Esophagus squamous epithelium (tissue), 5 donors: ENCODE measurements at regions not wholly inside any gene's neighbourhood (a gene's known extent, or its start where the extent isn't known, plus 50 kb on each side); places are given as distances from the start of the nearest gene placed in this dataset.
"Not testable (repeated sequence)": the region's sequence is repeated elsewhere in the genome, so short reads cannot be mapped to it uniquely, and the experiment has no call there.

Source experiments
- DNase-seq: peaks from one replicate; lab custom pipeline; 2025; lab: John Stamatoyannopoulos, UW
- H3K27ac ChIP-seq, 4 donors: fragments of 200-600 bp; sonication (generic); one replicate each; pipeline ENCODE4 v1.5.1; 2016 to 2019; ENCODE audit warnings: mild to moderate bottlenecking in 1 of 4
- H3K27me3 ChIP-seq, 4 donors: fragments of 200-600 bp; sonication (generic); 1 replicate in 3 of 4; 2 replicates in 1 of 4; pipeline versions ENCODE4 v1.5.1 to v1.6.0; 2017 to 2021; ENCODE audit warnings: antibody characterized with exemption in 1 of 4
- H3K36me3 ChIP-seq, 3 donors: fragments of 200-600 bp; sonication (generic); one replicate each; pipeline ENCODE4 v1.5.1; 2016 to 2019
- H3K4me1 ChIP-seq, 3 donors: fragments of 200-600 bp; sonication (generic); one replicate each; pipeline ENCODE4 v1.5.1; 2017 to 2019
- H3K4me3 ChIP-seq, 4 donors: fragments of 200-600 bp; sonication (generic); 1 replicate in 3 of 4; 2 replicates in 1 of 4; pipeline ENCODE4 v1.5.1; 2016 to 2019; ENCODE audit warnings: mild to moderate bottlenecking in 2 of 4, moderate library complexity in 1 of 4
- H3K9me3 ChIP-seq, 3 donors: fragments of 200-600 bp; sonication (generic); one replicate each; pipeline ENCODE4 v1.5.1; 2016 to 2019
- CTCF ChIP-seq, 6 experiments: fragments of 450-650 bp in 4 of 6; fragments of 200-600 bp in 2 of 6; sonication (generic) in 2 of 6; IDR thresholded peaks; one replicate each; pipeline ENCODE4 v1.5.1; 2016 to 2019; ENCODE audit warnings: antibody characterized with exemption in 6 of 6, mild to moderate bottlenecking in 4 of 6, moderate library complexity in 4 of 6
- POLR2A ChIP-seq, 4 donors: fragments of 450-650 bp; IDR thresholded peaks; one replicate each; pipeline ENCODE4 v1.6.1; 2017; ENCODE audit warnings: antibody characterized with exemption in 4 of 4, mild to moderate bottlenecking in 4 of 4, moderate library complexity in 3 of 4
- WGBS, 2 donors: methylation state at CpG; one replicate each; pipeline ENCODE4 v1.1.5; 2018; 5-methylcytosine and 5-hydroxymethylcytosine counted together
- intact Hi-C: fragments of 100-400 bp; cut with DNase I; formaldehyde crosslinking; loops from one replicate; pipeline ENCODE4 v1.15.0; 2022
- donor health status: DM: yes; HTN: yes; CAD: no.

DNA sequence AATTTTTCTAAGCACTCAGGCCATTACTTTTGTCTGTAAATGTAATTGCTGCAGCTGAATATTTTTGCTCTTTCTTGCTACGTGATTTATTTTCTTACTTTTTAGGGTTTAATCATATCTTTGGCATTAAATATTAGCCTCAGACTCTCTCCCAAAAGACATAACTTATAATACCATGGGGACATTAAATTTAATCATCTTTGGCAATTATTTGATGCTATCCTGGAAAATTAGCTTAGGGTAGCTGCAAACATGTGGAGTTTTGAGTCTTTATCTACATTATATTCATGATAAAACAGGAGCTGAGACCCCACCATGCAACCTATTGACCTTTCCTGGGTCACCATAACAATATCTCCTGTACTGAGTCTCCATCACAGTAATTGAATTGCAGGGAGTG lies 59.1 kb upstream of the EDAR start:
- Histone ChIP-seq H3K4me1 (no peaks in the 10 kb centered on the region), H3K9me3 (no peaks in the 10 kb centered on the region), H3K27me3 (no peaks in the 10 kb centered on the region), H3K36me3 (no peaks in the 10 kb centered on the region), H3K27ac (no peak overlapping the region), H3K4me3 (no peak overlapping the region)
- TF ChIP-seq CTCF (IDR thresholded peaks at IDR 0.05), result no peak
- no peak for TF ChIP-seq POLR2A (IDR thresholded peaks at IDR 0.05)
- intact Hi-C loops, result no loop called here
- WGBS, 2 donors, result 91 to 93% methylated on average over 1 of the region's 1 CpG
- DNase-seq, result no peak

- 83 to 88% methylated on average over 4 to 5 of the region's 5 CpGs for WGBS, 2 donors
- H3K4me1 ChIP-seq, DNase-seq, H3K27me3 ChIP-seq, H3K9me3 ChIP-seq, intact Hi-C loops, H3K36me3 ChIP-seq, H3K27ac ChIP-seq, H3K4me3 ChIP-seq: not testable (repeated sequence)
Measured at GRCh38 chr2:109047569-109047968, 58.5 kb upstream of the EDAR start.

- Histone ChIP-seq H3K4me3 (no peak overlapping the region), H3K9me3 (no peaks in the 10 kb centered on the region), H3K4me1 (no peaks in the 10 kb centered on the region), H3K36me3 (no peaks in the 10 kb centered on the region), H3K27ac (no peak overlapping the region), H3K27me3 (no peaks in the 10 kb centered on the region)
- intact Hi-C loops, result no loop called here
- WGBS, 2 donors, result 62 to 88% methylated on average over 1 to 2 of the region's 4 CpGs
- no peak for DNase-seq
- TF ChIP-seq CTCF (IDR thresholded peaks at IDR 0.05), result no peak
- no peak for TF ChIP-seq POLR2A (IDR thresholded peaks at IDR 0.05)
Measured at GRCh38 chr2:109046925-109047508, 58.0 kb upstream of the EDAR start.

- TF ChIP-seq CTCF (IDR thresholded peaks at IDR 0.05) (no peak), POLR2A (IDR thresholded peaks at IDR 0.05) (no peak)
- no peak overlapping the region for H3K27ac ChIP-seq
- H3K36me3 ChIP-seq, result no peaks in the 10 kb centered on the region
- H3K4me1 ChIP-seq, result no peaks in the 10 kb centered on the region
- intact Hi-C loops, result no loop called here
- DNase-seq, result no peak
- no peaks in the 10 kb centered on the region for H3K27me3 ChIP-seq
- H3K4me3 ChIP-seq, result no peak overlapping the region
- no peaks in the 10 kb centered on the region for H3K9me3 ChIP-seq
- WGBS, 2 donors, result 81 to 82% methylated on average over 6 to 8 of the region's 9 CpGs
Measured at GRCh38 chr2:109045505-109045904, 56.5 kb upstream of the EDAR start.

- 75 to 77% methylated on average over 4 of the region's 4 CpGs for WGBS, 2 donors
- H3K36me3 ChIP-seq, result no peaks in the 10 kb centered on the region
- no peak overlapping the region for H3K27ac ChIP-seq
- TF ChIP-seq CTCF (IDR thresholded peaks at IDR 0.05) (no peak), POLR2A (IDR thresholded peaks at IDR 0.05) (no peak)
- H3K9me3 ChIP-seq, result no peaks in the 10 kb centered on the region
- H3K27me3 ChIP-seq, result no peaks in the 10 kb centered on the region
- no peak overlapping the region for H3K4me3 ChIP-seq
- no peak for DNase-seq
- intact Hi-C loops, result no loop called here
- H3K4me1 ChIP-seq, result no peaks in the 10 kb centered on the region
Measured at GRCh38 chr2:109038992-109039391, 50.0 kb upstream of the EDAR start.
